Lower leg skin (tissue), 4 donors: ENCODE measurements at regions not wholly inside any gene's neighbourhood (a gene's known extent, or its start where the extent isn't known, plus 50 kb on each side); places are given as distances from the start of the nearest gene placed in this dataset.

Experiments used
- DNase-seq, 2 donors: peaks; one replicate each; pipeline ENCODE4 v3.0.0-alpha.2; 2019; ENCODE audit warnings: low spot score in 2 of 2
- H3K4me3 ChIP-seq: fragments of 200-600 bp; sonication (generic); 2 replicates; pipeline ENCODE4 v1.5.1; 2017; ENCODE audit warnings: mild to moderate bottlenecking, low read depth; ENCODE audit not compliant: poor library complexity, severe bottlenecking
- CTCF ChIP-seq, 3 donors: fragments of 450-650 bp; IDR thresholded peaks; one replicate each; pipeline ENCODE4 v1.5.1; 2016; ENCODE audit warnings: antibody characterized with exemption in 3 of 3, mild to moderate bottlenecking in 3 of 3, moderate library complexity in 2 of 3
- POLR2A ChIP-seq, 2 donors: fragments of 450-650 bp; IDR thresholded peaks; one replicate each; pipeline ENCODE4 v1.6.1; 2016 to 2017; ENCODE audit warnings: antibody characterized with exemption in 2 of 2, mild to moderate bottlenecking in 1 of 2, moderate library complexity in 1 of 2
- WGBS, 2 donors: methylation state at CpG; one replicate each; pipeline ENCODE4 v1.1.5; 2018; 5-methylcytosine and 5-hydroxymethylcytosine counted together
- intact Hi-C: fragments of 100-400 bp; cut with DNase I; formaldehyde crosslinking; loops from one replicate; pipeline ENCODE4 v1.15.0; 2023; ENCODE audit warnings: low total_unique reads

- TF ChIP-seq POLR2A (IDR thresholded peaks at IDR 0.05) (no peak), CTCF (IDR thresholded peaks at IDR 0.05) (no peak)
- WGBS, 2 donors: 68% methylated on average over 1 of the region's 1 CpG
- intact Hi-C loops: no loop called here
- no peak overlapping the region for H3K4me3 ChIP-seq
- no peak for DNase-seq
Measured at GRCh38 chr13:34343413-34343940, 525.5 kb downstream of the RFC3 start.

DNA sequence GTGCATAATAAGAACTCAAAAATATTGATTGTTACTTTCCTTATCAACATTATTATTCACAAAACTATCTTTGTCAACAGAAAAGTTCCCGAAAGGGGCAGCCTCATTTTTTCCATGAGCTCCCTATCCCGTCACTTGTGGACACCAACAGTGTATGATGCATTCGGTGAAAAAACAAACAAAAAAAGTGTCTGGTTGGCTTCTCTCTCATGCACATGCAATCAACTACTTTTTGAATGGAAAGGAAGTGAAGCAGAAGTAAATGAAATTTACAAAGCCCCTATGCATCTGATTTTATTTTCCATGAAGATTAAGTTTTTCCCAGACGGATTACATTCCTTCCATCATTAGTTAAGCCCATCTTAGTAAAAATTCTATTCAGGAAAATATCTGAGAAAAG is 526.9 kb downstream of the RFC3 start:
- intact Hi-C loops: no loop called here
- H3K4me3 ChIP-seq: no peak overlapping the region
- no peak for DNase-seq
- no peak for TF ChIP-seq POLR2A (IDR thresholded peaks at IDR 0.05)
- no peak for TF ChIP-seq CTCF (IDR thresholded peaks at IDR 0.05)
- 61 to 71% methylated on average over 4 of the region's 4 CpGs for WGBS, 2 donors

- intact Hi-C loops: no loop called here
- WGBS, 2 donors: 46 to 58% methylated on average over 7 of the region's 7 CpGs
- TF ChIP-seq POLR2A (IDR thresholded peaks at IDR 0.05) (no peak), CTCF (IDR thresholded peaks at IDR 0.05) (no peak)
- H3K4me3 ChIP-seq: no peak overlapping the region
- no peak for DNase-seq
Measured at GRCh38 chr13:34345258-34345965, 527.5 kb downstream of the RFC3 start.

DNA sequence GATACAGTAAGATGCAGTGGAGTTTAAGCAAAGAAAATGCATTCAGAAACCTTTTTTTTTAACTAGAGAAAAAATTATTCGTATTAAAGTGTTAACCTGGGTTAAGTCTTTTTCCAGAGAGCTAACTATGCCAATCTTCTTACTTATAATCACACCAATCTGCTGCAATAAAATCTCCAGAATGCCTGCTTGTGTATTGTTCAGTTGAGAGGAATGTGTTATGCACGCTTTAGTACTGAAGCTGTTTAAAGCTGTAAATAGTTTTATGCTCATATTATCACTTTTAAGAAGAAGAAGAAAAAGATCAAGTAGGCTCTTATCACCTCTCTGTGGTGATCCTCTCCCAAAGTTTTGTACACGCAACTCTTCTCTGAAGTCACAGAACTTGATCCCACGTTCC is 528.7 kb downstream of the RFC3 start:
- no peak for DNase-seq

DNA sequence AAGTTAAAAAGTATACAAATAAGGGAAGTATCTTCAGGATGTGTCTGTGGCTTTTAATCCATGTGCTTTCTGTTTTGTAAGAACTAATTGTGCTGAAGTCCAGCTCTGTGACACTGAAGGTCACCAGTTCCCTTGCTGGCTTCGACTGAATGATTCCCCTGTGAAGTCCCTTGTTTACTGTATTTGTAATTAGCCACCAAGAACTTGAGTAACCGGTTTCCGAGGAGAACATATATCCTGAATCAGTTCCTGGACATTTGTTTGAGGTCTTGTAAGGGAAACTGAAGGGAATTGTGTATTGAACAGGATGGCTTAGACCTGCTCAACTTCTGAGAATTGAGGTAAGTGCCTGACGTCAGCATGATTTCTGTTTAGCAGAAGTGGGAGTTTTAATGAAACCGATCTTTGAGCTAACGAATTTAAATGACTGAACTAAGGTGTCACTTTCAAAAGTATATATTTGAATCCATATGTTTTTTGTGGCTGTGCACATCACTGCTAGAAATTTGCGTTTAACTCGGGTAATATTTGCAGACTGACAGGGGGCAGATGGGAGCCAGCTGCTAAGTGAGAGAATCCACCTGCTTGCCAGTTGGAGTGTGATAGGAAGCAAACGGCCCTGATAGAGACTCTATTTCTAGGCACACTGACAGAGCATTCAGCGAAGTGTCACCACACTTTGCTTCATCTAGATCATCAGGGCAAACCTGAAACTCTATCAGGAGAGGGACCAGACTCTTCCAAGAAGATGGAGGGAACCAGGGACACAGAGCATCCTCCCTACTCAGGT is 530.0 kb downstream of the RFC3 start:
- 63 to 67% methylated on average over 10 of the region's 10 CpGs for WGBS, 2 donors
- TF ChIP-seq CTCF (IDR thresholded peaks at IDR 0.05) (no peak), POLR2A (IDR thresholded peaks at IDR 0.05) (no peak)
- H3K4me3 ChIP-seq: no peak overlapping the region
- intact Hi-C loops: no loop called here
- no peak for DNase-seq

More for the DNA sequence above, 528.7 kb downstream of the RFC3 start:
- TF ChIP-seq CTCF (IDR thresholded peaks at IDR 0.05) (no peak), POLR2A (IDR thresholded peaks at IDR 0.05) (no peak)
- H3K4me3 ChIP-seq: no peak overlapping the region
- 64 to 72% methylated on average over 4 of the region's 4 CpGs for whole genome bisulfite sequencing, 2 donors
- intact Hi-C loops: no loop called here
